ENCODE measurements at regions not wholly inside any gene's neighbourhood (a gene's known extent, or its start where the extent isn't known, plus 50 kb on each side); places are given as distances from the start of the nearest gene placed in this dataset.

DNA sequence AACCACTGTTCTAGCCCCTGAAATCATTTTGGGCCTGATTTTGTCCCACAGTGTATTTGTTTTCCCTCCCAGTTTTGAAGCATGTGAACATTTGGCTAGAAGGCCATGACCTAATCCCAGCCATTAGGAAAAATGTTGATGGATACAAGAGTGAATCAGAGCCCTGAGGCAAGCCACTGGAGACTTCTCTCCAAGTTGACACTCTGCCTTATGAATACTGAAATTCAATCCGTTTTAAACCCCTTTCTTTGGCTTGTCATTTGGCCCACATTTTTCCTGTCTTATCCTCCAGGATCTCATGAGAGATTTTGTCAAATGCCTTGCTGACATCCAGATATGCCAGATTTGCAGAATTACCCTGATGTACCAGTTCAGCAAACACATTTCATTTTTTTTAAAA lies 158.8 kb downstream of the FAT3 start (continued):
- TF ChIP-seq SIN3A (conservative IDR thresholded peaks at IDR 0.05 in 1 of 2, IDR thresholded peaks at IDR 0.05 in 1 of 2; ENCODE audit: low read depth in 1 of 2, low read length in 2 of 2), result no peak
- TF ChIP-seq, protein P1, sequence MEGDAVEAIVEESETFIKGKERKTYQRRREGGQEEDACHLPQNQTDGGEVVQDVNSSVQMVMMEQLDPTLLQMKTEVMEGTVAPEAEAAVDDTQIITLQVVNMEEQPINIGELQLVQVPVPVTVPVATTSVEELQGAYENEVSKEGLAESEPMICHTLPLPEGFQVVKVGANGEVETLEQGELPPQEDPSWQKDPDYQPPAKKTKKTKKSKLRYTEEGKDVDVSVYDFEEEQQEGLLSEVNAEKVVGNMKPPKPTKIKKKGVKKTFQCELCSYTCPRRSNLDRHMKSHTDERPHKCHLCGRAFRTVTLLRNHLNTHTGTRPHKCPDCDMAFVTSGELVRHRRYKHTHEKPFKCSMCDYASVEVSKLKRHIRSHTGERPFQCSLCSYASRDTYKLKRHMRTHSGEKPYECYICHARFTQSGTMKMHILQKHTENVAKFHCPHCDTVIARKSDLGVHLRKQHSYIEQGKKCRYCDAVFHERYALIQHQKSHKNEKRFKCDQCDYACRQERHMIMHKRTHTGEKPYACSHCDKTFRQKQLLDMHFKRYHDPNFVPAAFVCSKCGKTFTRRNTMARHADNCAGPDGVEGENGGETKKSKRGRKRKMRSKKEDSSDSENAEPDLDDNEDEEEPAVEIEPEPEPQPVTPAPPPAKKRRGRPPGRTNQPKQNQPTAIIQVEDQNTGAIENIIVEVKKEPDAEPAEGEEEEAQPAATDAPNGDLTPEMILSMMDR (IDR thresholded peaks at IDR 0.05; ENCODE audit: control extremely low read depth in 1 of 3, insufficient read depth in 1 of 3, low read depth in 1 of 3, low read length in 3 of 3), result no peak
- TF ChIP-seq RFX5 (IDR thresholded peaks at IDR 0.05; ENCODE audit: borderline replicate concordance, low read depth, low read length), result no peak
